ENCODE measurements at regions not wholly inside any gene's neighbourhood (a gene's known extent, or its start where the extent isn't known, plus 50 kb on each side); places are given as distances from the start of the nearest gene placed in this dataset.

GRCh38 chr4:110751986-110752385, 129.1 kb upstream of the PITX2 start:
- TF ChIP-seq CREB1 (IDR thresholded peaks at IDR 0.05): no peak
- TF ChIP-seq PHF8 (conservative IDR thresholded peaks at IDR 0.05; ENCODE audit: low read depth, low read length): no peak
- no peak overlapping the region for H3K27ac ChIP-seq (ENCODE audit: low read depth, low read length)
- no peaks in the 10 kb centered on the region for H3K27me3 ChIP-seq (replicated peaks in 1 of 4; ENCODE audit: control insufficient read depth in 3 of 4, extremely low read depth in 1 of 4, insufficient read depth in 3 of 4, low read length in 3 of 4)
- no peak overlapping the region for H3K14ac ChIP-seq (ENCODE audit: insufficient read length)
- DNase-seq (ENCODE audit: low read depth in 1 of 2, low spot score in 2 of 2) (no peak), FAIRE-seq (no peak)
- H3K4me3 ChIP-seq (ENCODE audit: extremely low read depth in 1 of 4, insufficient read depth in 2 of 4, low read depth in 3 of 4, low read length in 4 of 4): no peak overlapping the region
- no peaks in the 10 kb centered on the region for H3K4me1 ChIP-seq (replicated peaks in 1 of 4; ENCODE audit: control insufficient read depth in 3 of 4, insufficient read depth in 4 of 4, low read length in 3 of 4)
- H3K36me3 ChIP-seq (ENCODE audit: control insufficient read depth in 2 of 4, insufficient read depth in 4 of 4, low read length in 3 of 4): no peaks in the 10 kb centered on the region
- no peak overlapping the region for H3K56ac ChIP-seq (replicated peaks; ENCODE audit: insufficient read length, low read depth, low read length)
- no peaks in the 10 kb centered on the region for H4K20me1 ChIP-seq (replicated peaks in 1 of 2; ENCODE audit: control insufficient read depth in 1 of 2, insufficient read depth in 2 of 2, low read length in 2 of 2)
- no peak overlapping the region for H3K18ac ChIP-seq (ENCODE audit: extremely low read depth, low read length)
- POLR2A ChIA-PET (ENCODE audit: partially characterized antibody): no interaction called here
- no peaks in the 10 kb centered on the region for H3K79me2 ChIP-seq (ENCODE audit: control insufficient read depth in 1 of 2, insufficient read depth in 2 of 2, low read length in 2 of 2)
- no peak overlapping the region for H4K5ac ChIP-seq (ENCODE audit: insufficient read length, low read depth, low read length)
- no peak overlapping the region for H2BK120ac ChIP-seq (replicated peaks; ENCODE audit: low read depth, low read length)
- H3K9me3 ChIP-seq (ENCODE audit: insufficient read depth in 2 of 2, low read depth in 1 of 2, low read length in 1 of 2): no peaks in the 10 kb centered on the region
- CTCF ChIA-PET (ENCODE audit: partially characterized antibody): no interaction called here
- no peak overlapping the region for H2AK5ac ChIP-seq (ENCODE audit: low read depth, low read length)
- no peak overlapping the region for H3K4me2 ChIP-seq (ENCODE audit: insufficient read depth in 1 of 2, low read depth in 2 of 2, low read length in 2 of 2)
- no peak overlapping the region for H2BK20ac ChIP-seq (ENCODE audit: low read length)
- H2BK15ac ChIP-seq (ENCODE audit: low read length): no peak overlapping the region
- no peak overlapping the region for H4K8ac ChIP-seq (ENCODE audit: extremely low read depth, insufficient read depth, low read length)
- no peaks in the 10 kb centered on the region for H3K23me2 ChIP-seq (ENCODE audit: low read depth, low read length)
- no peak overlapping the region for H3K4ac ChIP-seq (replicated peaks; ENCODE audit: insufficient read length, low read depth, low read length)
- H3K79me1 ChIP-seq (ENCODE audit: low read depth, low read length): no peaks in the 10 kb centered on the region
- no peak overlapping the region for H2BK5ac ChIP-seq (ENCODE audit: low read depth, low read length)
- H3K9ac ChIP-seq (replicated peaks in 1 of 4; ENCODE audit: extremely low read depth in 1 of 4, low read depth in 3 of 4, low read length in 3 of 4): no peak overlapping the region
- H2AFZ ChIP-seq (ENCODE audit: low read length): no peak overlapping the region
- H3K23ac ChIP-seq (ENCODE audit: insufficient read length): no peak overlapping the region
- no peak overlapping the region for H2BK12ac ChIP-seq (ENCODE audit: low read depth, low read length)
- no peak overlapping the region for H4K91ac ChIP-seq (replicated peaks; ENCODE audit: insufficient read length, low read length)
- WGBS, 2 experiments (ENCODE audit: extremely low coverage in 1 of 2, insufficient coverage in 1 of 2, insufficient read length in 1 of 2, insufficient replicate concordance in 2 of 2, low coverage in 1 of 2, low lambda C conversion rate in 2 of 2, missing lambda C conversion rate in 1 of 2): 89% methylated on average over 2 of the region's 2 CpGs; no CpG with 5 or more reads in 1 of the 2 experiments
